ENCODE measurements at regions not wholly inside any gene's neighbourhood (a gene's known extent, or its start where the extent isn't known, plus 50 kb on each side); places are given as distances from the start of the nearest gene placed in this dataset.

DNA sequence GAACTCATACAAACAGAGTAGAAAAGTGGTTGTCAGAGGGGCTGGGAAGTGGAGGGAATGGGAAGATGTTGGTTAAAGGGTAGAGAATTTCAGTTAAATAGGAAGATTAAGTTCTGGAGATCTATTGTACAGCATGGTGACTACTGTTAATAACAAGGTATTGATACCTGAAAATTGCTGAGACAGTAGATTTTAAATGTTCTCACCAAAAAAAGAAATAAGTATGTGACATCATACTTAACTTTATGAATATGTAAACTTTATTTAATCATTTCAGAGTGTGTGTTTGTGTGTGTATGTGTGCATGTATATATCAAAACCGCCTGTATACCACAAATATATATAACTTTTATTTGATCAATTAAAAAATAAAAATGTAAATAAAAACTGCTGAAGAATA, 896.4 kb downstream of the TFAP2A start:
- FAIRE-seq (no peak), DNase-seq (ENCODE audit: insufficient read length, low spot score) (no peak)
- TF ChIP-seq, protein P1, sequence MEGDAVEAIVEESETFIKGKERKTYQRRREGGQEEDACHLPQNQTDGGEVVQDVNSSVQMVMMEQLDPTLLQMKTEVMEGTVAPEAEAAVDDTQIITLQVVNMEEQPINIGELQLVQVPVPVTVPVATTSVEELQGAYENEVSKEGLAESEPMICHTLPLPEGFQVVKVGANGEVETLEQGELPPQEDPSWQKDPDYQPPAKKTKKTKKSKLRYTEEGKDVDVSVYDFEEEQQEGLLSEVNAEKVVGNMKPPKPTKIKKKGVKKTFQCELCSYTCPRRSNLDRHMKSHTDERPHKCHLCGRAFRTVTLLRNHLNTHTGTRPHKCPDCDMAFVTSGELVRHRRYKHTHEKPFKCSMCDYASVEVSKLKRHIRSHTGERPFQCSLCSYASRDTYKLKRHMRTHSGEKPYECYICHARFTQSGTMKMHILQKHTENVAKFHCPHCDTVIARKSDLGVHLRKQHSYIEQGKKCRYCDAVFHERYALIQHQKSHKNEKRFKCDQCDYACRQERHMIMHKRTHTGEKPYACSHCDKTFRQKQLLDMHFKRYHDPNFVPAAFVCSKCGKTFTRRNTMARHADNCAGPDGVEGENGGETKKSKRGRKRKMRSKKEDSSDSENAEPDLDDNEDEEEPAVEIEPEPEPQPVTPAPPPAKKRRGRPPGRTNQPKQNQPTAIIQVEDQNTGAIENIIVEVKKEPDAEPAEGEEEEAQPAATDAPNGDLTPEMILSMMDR (IDR thresholded peaks at IDR 0.05; ENCODE audit: insufficient read depth, missing control alignments) = no peak

DNA sequence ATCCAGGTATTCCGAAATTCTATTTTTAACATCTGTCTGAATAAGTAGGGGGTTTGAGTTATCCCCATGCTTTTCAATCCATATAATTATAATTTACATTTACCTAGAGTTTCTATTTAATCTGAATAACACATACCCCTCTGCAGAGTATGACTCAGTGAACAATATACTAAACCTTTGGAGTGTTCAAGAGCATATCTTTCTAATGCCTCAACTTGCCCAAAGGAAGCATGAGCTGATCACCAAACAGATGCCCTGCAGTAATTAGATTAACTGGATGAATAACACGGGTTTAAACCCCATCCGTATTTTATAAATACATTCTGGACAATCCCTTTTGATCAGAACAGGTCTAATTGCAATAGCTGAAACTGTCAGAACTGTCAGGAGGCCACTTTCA, 897.1 kb downstream of the TFAP2A start:
- no peak for FAIRE-seq
- TF ChIP-seq, protein P1 (IDR thresholded peaks at IDR 0.05; ENCODE audit: insufficient read depth, missing control alignments) = no peak
- DNase-seq (ENCODE audit: insufficient read length, low spot score) = no peak

DNA sequence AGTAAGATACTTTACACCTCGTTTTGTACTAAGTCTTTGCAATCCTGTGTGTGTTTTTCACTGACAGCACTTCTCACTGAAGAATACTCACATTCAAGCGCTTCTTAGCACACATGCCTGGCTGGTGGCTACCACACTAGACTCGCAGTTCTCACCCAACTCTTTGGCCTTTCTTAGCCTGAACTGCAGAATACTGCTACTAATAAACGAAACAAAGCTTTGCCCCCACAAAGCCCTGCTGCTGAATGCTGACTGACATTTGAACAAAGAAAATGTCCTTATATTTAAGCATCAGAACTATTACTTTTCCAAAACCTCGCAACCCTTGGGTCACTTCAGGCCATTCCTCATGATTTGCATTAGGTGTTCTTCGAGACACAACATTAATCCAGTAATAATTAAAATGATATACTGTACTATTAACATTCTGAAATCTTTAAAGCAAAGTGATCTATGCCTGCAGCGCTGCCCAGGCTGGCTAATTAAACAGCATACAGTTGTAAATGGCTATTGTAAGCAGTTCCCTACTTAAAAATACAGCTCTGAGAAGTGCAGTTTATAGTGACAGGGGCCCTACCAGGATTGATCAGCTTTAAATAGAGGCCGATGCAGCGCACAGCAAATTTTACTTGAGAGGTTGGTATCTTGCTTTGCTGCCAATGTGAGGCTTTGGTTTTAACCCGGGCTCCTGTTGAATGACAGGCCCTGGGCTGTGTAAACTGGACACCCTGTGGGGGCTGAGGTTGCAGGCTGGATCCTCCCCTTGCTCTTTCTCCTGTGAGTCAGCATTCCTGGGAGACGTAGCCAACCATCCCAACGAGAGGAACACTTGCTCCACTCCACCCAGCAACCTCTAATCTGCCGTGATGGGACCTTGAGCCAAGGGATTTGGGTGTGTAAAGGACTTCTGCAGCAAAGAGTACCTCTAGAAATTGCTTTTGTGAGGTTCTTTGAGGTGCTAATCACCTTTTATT, 899.0 kb downstream of the TFAP2A start:
- TF ChIP-seq, protein P1 (IDR thresholded peaks at IDR 0.05; ENCODE audit: insufficient read depth, missing control alignments) = no peak
- DNase-seq (ENCODE audit: insufficient read length, low spot score) (no peak), FAIRE-seq (no peak)

DNA sequence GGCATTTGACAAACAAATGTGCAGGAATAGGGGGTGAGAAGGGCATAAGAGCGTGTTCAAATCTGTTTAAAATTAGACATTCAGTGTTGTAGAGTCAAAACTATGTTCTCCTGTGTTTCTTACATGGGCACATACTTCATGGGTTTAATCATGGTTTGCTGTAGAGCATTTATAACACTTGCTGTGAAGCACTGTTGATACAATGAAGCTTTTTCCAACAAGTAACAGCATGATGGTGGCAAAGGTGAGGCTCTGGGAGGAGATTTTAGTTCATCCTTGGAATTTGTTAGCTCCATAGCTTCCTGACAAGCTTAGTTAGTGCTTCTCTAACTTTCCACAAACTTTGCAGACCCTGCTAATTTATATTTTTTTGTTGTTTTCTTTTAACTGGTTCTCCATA, 900.7 kb downstream of the TFAP2A start:
- FAIRE-seq = no peak
- TF ChIP-seq, protein P1 (IDR thresholded peaks at IDR 0.05; ENCODE audit: insufficient read depth, missing control alignments) = no peak
- DNase-seq (ENCODE audit: insufficient read length, low spot score) = no peak

DNA sequence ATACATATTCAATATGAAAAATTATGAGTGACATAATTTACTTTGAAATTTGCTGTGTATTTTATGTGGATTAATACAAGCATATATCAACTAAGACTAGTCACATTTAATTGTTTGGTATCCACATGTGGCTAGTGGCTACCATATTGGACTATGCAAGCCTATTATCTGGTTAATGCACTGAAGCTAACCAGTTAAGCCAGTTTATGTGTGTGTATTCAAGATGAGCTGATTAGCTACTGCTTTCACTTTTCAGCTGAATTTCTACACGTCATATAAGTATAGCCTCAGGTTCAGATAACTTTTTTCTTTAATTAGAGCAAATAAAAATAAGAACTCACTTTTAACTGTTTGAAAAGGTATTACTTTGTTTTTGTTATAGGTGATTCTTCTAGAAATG, 903.7 kb downstream of the TFAP2A start:
- DNase-seq (ENCODE audit: insufficient read length, low spot score) (no peak), FAIRE-seq (no peak)
- TF ChIP-seq, protein P1 (IDR thresholded peaks at IDR 0.05; ENCODE audit: insufficient read depth, missing control alignments) = no peak

DNA sequence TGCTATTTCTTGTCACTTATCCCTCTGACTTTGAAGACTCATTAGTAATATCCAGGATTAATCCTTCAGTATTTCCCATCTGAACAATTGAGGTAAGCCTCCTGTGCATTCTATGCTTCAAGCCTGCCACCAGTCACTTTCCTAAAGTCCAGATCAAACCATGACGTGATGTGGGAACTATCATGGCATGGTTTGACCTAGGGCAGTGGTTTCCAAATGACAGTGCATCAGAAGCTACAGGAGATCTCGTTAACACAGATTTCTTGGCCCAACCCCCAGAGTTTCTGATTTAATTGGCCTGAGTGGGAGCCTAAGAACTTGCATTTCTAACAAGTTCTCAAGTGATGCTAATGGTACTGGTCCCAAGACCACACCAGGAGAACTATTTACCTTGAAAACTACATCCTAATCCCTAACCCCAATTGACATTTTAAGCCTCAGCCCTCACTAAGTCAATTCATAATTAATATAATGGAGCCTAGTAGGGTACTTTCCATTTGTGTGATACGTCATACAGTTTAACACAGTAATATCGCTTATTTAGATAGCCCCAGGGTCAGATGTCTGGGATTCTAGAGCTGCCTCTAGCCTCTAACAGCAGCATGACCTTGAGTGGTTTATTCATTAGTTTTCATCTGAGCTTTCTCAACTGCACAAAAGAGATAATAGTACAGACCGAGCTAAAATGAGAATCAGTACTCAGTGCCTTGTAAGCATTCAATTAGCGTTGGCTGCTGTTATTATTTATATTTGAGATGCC, 907.6 kb downstream of the TFAP2A start:
- FAIRE-seq (no peak), DNase-seq (ENCODE audit: insufficient read length, low spot score) (no peak)
- TF ChIP-seq, protein P1 (IDR thresholded peaks at IDR 0.05; ENCODE audit: insufficient read depth, missing control alignments) = no peak

All from D721Med (cell line).